GM12878 (cell line): ENCODE measurements at regions not wholly inside any gene's neighbourhood (a gene's known extent, or its start where the extent isn't known, plus 50 kb on each side); places are given as distances from the start of the nearest gene placed in this dataset.

Experiments
- ATAC-seq: fragments of 200-7000 bp; cut with Tn5 transposase; 3 replicates; pipeline ENCODE4 v1.9.1; 2020; ENCODE audit warnings: mild to moderate bottlenecking, moderate library complexity
- BruUV-seq: library from RNA; stranded (reverse); fragments of 400-500 nt; replicated peaks from 2 replicates; lab custom pipeline; 2021; lab: Mats Ljungman, UMichigan
- CTCF ChIA-PET: fragments of 300-600 bp; sonication (Branson Sonifier 250); formaldehyde crosslinking; extraction: SDS; loops from one replicate; lab custom pipeline; 2021; ENCODE audit warnings: inconsistent platforms; lab: Yijun Ruan, JAX
- POLR2A ChIA-PET: fragments of 350-600 bp; formaldehyde crosslinking; extraction: SDS; loops from one replicate; lab custom pipeline; 2021; ENCODE audit warnings: inconsistent platforms; lab: Charles Lee
- RAD21 ChIA-PET: fragments of 300-600 bp; sonication (Branson Sonifier 250); formaldehyde crosslinking; loops from one replicate; lab custom pipeline; 2023; ENCODE audit warnings: antibody characterized with exemption; ENCODE audit not compliant: unreplicated experiment; lab: Charles Lee
- SMC1A ChIA-PET: fragments of 300-600 bp; sonication (Branson Sonifier 250); formaldehyde crosslinking; loops from one replicate; lab custom pipeline; 2023; ENCODE audit not compliant: unreplicated experiment, uncharacterized antibody; lab: Charles Lee
- DNase-seq: peaks from one replicate; pipeline ENCODE4 v3.0.0-alpha.2; 2011; ENCODE audit warnings: low read depth, low spot score
- FAIRE-seq: peaks from 3 replicates; lab custom pipeline; 2011; peaks lifted over from hg19 to GRCh38; lab: Jason Lieb, UNC
- H2AFZ ChIP-seq: 2 replicates; pipeline ENCODE4 v1.6.0; 2011; ENCODE audit warnings: low read depth, low read length, control low read depth; ENCODE audit not compliant: control insufficient read depth
- H3K27ac ChIP-seq: 2 replicates; pipeline ENCODE4 v1.5.1; 2011; ENCODE audit warnings: control low read depth; ENCODE audit not compliant: control insufficient read depth, insufficient read depth
- H3K27me3 ChIP-seq, 2 experiments: replicated peaks in 1 of 2; 2 replicates each; pipeline versions ENCODE4 v1.6.0 to v1.6.1; 2011; ENCODE audit warnings: low read length in 1 of 2; ENCODE audit not compliant: control insufficient read depth in 2 of 2, insufficient read depth in 2 of 2
- H3K36me3 ChIP-seq, 2 experiments: 2 replicates each; pipeline ENCODE4 v1.5.1; 2011; ENCODE audit warnings: low read length in 1 of 2; ENCODE audit not compliant: control insufficient read depth in 2 of 2, insufficient read depth in 2 of 2
- H3K4me1 ChIP-seq: 2 replicates; pipeline ENCODE4 v1.6.1; 2011; ENCODE audit warnings: mild to moderate bottlenecking, low read length, moderate library complexity, mixed read lengths; ENCODE audit not compliant: control insufficient read depth, insufficient read depth
- H3K4me2 ChIP-seq: 2 replicates; pipeline ENCODE4 v1.6.0; 2011; ENCODE audit warnings: control low read depth; ENCODE audit not compliant: control insufficient read depth, insufficient read depth
- H3K4me3 ChIP-seq: fragments of 200-600 bp; sonication (generic); 2 replicates; pipeline ENCODE4 v1.5.1; 2016
- H3K79me2 ChIP-seq: 2 replicates; pipeline ENCODE4 v1.6.0; 2011; ENCODE audit warnings: low read length; ENCODE audit not compliant: control insufficient read depth, insufficient read depth
- H3K9ac ChIP-seq: 2 replicates; pipeline ENCODE4 v1.8.0; 2011; ENCODE audit warnings: low read length, control low read depth, mixed read lengths; ENCODE audit not compliant: control insufficient read depth, insufficient read depth
- H3K9me3 ChIP-seq: replicated peaks from 3 replicates; pipeline ENCODE4 v1.5.1; 2011; ENCODE audit warnings: mild to moderate bottlenecking, low read length; ENCODE audit not compliant: control insufficient read depth, insufficient read depth
- H4K20me1 ChIP-seq: 2 replicates; pipeline ENCODE4 v1.6.0; 2011; ENCODE audit not compliant: control insufficient read depth, insufficient read depth
- CHD4 ChIP-seq: fragments of 200-600 bp; sonication (generic); IDR thresholded peaks from 2 replicates; pipeline ENCODE4 v1.6.1; 2016; ENCODE audit warnings: mild to moderate bottlenecking
- RFX5 ChIP-seq: IDR thresholded peaks from 2 replicates; pipeline ENCODE4 v1.6.1; 2011; ENCODE audit warnings: low read depth, low read length, improper control_type of control experiment
- RUNX3 ChIP-seq: IDR thresholded peaks from 2 replicates; pipeline ENCODE4 v1.6.1; 2012; ENCODE audit warnings: low read length, inconsistent platforms
- SIX5 ChIP-seq: IDR thresholded peaks from 2 replicates; pipeline ENCODE4 v1.6.1; 2011; ENCODE audit warnings: mild to moderate bottlenecking, low read depth, low read length, moderate library complexity; ENCODE audit not compliant: severe bottlenecking
- SKIL ChIP-seq: fragments of 450-650 bp; IDR thresholded peaks from 2 replicates; pipeline ENCODE4 v1.6.1; 2017; ENCODE audit warnings: mild to moderate bottlenecking, low read depth, inconsistent platforms; ENCODE audit not compliant: poor library complexity, severe bottlenecking
- ZBED1 ChIP-seq: IDR thresholded peaks from 2 replicates; pipeline ENCODE4 v1.6.1; 2016; ENCODE audit warnings: borderline replicate concordance
- WGBS: methylation state at CpG from one replicate; pipeline ENCODE4 v1.1.6; 2016; ENCODE audit warnings: low lambda C conversion rate; ENCODE audit not compliant: insufficient replicate concordance, insufficient coverage; ENCODE audit errors: missing lambda C conversion rate; 5-methylcytosine and 5-hydroxymethylcytosine counted together
- in situ Hi-C: fragments of 300-500 bp; cut with MboI; formaldehyde crosslinking; loops from 9 replicates; pipeline ENCODE4 v1.14.3; 2018; ENCODE audit warnings: mixed read lengths
- intact Hi-C: fragments of 100-400 bp; cut with micrococcal nuclease; formaldehyde crosslinking; loops from one replicate; pipeline ENCODE4 v1.14.2; 2022; ENCODE audit not compliant: unreplicated experiment
- TF ChIP-seq, protein P1 (sequence below): fragments of 450-650 bp; IDR thresholded peaks from 2 replicates; pipeline ENCODE4 v1.6.1; 2016; ENCODE audit warnings: mild to moderate bottlenecking
- TF ChIP-seq, protein P2 (sequence below): fragments of 450-650 bp; IDR thresholded peaks from 2 replicates; pipeline ENCODE4 v1.6.1; 2018; ENCODE audit warnings: mild to moderate bottlenecking, low read depth, moderate library complexity; ENCODE audit not compliant: partially characterized antibody

GRCh38 chr15:29352402-29352801, 82.8 kb upstream of the NSMCE3 start:
- ATAC-seq, result no peak
- Histone ChIP-seq H3K9ac (no peak overlapping the region), H4K20me1 (no peaks in the 10 kb centered on the region), H2AFZ (no peak overlapping the region), H3K9me3 (no peaks in the 10 kb centered on the region), H3K4me3 (no peak overlapping the region), H3K79me2 (no peaks in the 10 kb centered on the region), H3K27ac (no peak overlapping the region), H3K36me3 (no peaks in the 10 kb centered on the region)
- ChIA-PET CTCF (no interaction called here), RAD21 (no interaction called here), POLR2A (no interaction called here)
- no peak for DNase-seq
- 76% methylated on average over 10 of the region's 10 CpGs for WGBS
- intact Hi-C loops, result no loop called here
- in situ Hi-C loops, result no loop called here
- no peak for FAIRE-seq
- BruUV-seq, result no TSS peak
- TF ChIP-seq SKIL (no peak), RFX5 (no peak), RUNX3 (no peak), SIX5 (no peak), CHD4 (no peak), ZBED1 (no peak)
- TF ChIP-seq, protein P1, sequence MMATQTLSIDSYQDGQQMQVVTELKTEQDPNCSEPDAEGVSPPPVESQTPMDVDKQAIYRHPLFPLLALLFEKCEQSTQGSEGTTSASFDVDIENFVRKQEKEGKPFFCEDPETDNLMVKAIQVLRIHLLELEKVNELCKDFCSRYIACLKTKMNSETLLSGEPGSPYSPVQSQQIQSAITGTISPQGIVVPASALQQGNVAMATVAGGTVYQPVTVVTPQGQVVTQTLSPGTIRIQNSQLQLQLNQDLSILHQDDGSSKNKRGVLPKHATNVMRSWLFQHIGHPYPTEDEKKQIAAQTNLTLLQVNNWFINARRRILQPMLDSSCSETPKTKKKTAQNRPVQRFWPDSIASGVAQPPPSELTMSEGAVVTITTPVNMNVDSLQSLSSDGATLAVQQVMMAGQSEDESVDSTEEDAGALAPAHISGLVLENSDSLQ, result no peak
- TF ChIP-seq, protein P2, sequence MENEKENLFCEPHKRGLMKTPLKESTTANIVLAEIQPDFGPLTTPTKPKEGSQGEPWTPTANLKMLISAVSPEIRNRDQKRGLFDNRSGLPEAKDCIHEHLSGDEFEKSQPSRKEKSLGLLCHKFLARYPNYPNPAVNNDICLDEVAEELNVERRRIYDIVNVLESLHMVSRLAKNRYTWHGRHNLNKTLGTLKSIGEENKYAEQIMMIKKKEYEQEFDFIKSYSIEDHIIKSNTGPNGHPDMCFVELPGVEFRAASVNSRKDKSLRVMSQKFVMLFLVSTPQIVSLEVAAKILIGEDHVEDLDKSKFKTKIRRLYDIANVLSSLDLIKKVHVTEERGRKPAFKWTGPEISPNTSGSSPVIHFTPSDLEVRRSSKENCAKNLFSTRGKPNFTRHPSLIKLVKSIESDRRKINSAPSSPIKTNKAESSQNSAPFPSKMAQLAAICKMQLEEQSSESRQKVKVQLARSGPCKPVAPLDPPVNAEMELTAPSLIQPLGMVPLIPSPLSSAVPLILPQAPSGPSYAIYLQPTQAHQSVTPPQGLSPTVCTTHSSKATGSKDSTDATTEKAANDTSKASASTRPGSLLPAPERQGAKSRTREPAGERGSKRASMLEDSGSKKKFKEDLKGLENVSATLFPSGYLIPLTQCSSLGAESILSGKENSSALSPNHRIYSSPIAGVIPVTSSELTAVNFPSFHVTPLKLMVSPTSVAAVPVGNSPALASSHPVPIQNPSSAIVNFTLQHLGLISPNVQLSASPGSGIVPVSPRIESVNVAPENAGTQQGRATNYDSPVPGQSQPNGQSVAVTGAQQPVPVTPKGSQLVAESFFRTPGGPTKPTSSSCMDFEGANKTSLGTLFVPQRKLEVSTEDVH, result no peak
- TF ChIP-seq, all 136 proteins: peak for 0
- no peaks in the 10 kb centered on the region for H3K27me3 ChIP-seq
- SMC1A ChIA-PET, result interaction anchor here (1.0 kb wide), 1 partner anchor 11 kb away, joined by 3 read pairs; no protein-coding TSS in a partner anchor
- H3K4me2 ChIP-seq, result no peak overlapping the region
- H3K4me1 ChIP-seq, result no peaks in the 10 kb centered on the region
